IMR-90 (cell line): ENCODE measurements at regions not wholly inside any gene's neighbourhood (a gene's known extent, or its start where the extent isn't known, plus 50 kb on each side); places are given as distances from the start of the nearest gene placed in this dataset.

Experiments used
- ATAC-seq: fragments of 200-7000 bp; cut with Tn5 transposase; 2 replicates; pipeline ENCODE4 v1.9.1; 2020; ENCODE audit warnings: low read depth, mild to moderate bottlenecking, moderate library complexity
- BruUV-seq: library from RNA; stranded (reverse); fragments of 400-500 nt; replicated peaks from 2 replicates; lab custom pipeline; 2021; lab: Mats Ljungman, UMichigan
- CTCF ChIA-PET: fragments of 300-600 bp; formaldehyde crosslinking; extraction: SDS; loops from one replicate; lab custom pipeline; 2021; ENCODE audit warnings: antibody characterized with exemption; lab: Yijun Ruan, JAX
- POLR2A ChIA-PET: fragments of 300-600 bp; sonication (Branson Sonifier 250); formaldehyde crosslinking; loops from one replicate; lab custom pipeline; 2022; ENCODE audit warnings: antibody characterized with exemption; ENCODE audit not compliant: unreplicated experiment; lab: Charles Lee
- DNase-seq: peaks from one replicate; pipeline ENCODE4 v3.0.0; 2013
- H2AFZ ChIP-seq: replicated peaks from 2 replicates; pipeline ENCODE3; 2013; ENCODE audit warnings: low read length, mild to moderate bottlenecking; ENCODE audit not compliant: poor library complexity
- H2AK5ac ChIP-seq: 2 replicates; pipeline ENCODE4 v1.6.1; 2013; ENCODE audit warnings: low read depth, low read length, inconsistent platforms
- H2AK9ac ChIP-seq: replicated peaks from 2 replicates; pipeline ENCODE3; 2013; ENCODE audit warnings: mild to moderate bottlenecking, low read depth, low read length, moderate library complexity; ENCODE audit not compliant: poor library complexity
- H2BK120ac ChIP-seq: 2 replicates; pipeline ENCODE4 v1.6.1; 2013; ENCODE audit warnings: low read depth, low read length, inconsistent platforms
- H2BK15ac ChIP-seq: 3 replicates; pipeline ENCODE4 v1.6.1; 2013; ENCODE audit warnings: low read depth, low read length, inconsistent platforms
- H2BK20ac ChIP-seq: 2 replicates; pipeline ENCODE4 v1.6.1; 2013; ENCODE audit warnings: low read depth, mild to moderate bottlenecking, inconsistent platforms, low read length, moderate library complexity
- H2BK5ac ChIP-seq: 2 replicates; pipeline ENCODE4 v1.6.1; 2013; ENCODE audit warnings: mild to moderate bottlenecking, low read depth, low read length, inconsistent platforms; ENCODE audit not compliant: poor library complexity, severe bottlenecking
- H3K14ac ChIP-seq: replicated peaks from 2 replicates; pipeline ENCODE4 v1.6.1; 2013; ENCODE audit warnings: low read depth, low read length, inconsistent platforms
- H3K18ac ChIP-seq: 2 replicates; pipeline ENCODE4 v1.6.1; 2013; ENCODE audit warnings: low read depth, low read length, control low read depth
- H3K23ac ChIP-seq: 2 replicates; pipeline ENCODE4 v1.6.1; 2013; ENCODE audit warnings: low read depth, low read length, inconsistent platforms
- H3K27ac ChIP-seq: 2 replicates; pipeline ENCODE4 v1.5.1; 2013; ENCODE audit warnings: mild to moderate bottlenecking, control low read depth, low read length; ENCODE audit not compliant: insufficient read depth
- H3K27me3 ChIP-seq: 2 replicates; pipeline ENCODE4 v1.6.1; 2013; ENCODE audit warnings: low read length; ENCODE audit not compliant: control insufficient read depth, insufficient read depth
- H3K36me3 ChIP-seq: 2 replicates; pipeline ENCODE4 v1.6.1; 2013; ENCODE audit warnings: low read length, mixed read lengths; ENCODE audit not compliant: control insufficient read depth, insufficient read depth
- H3K4ac ChIP-seq: 2 replicates; pipeline ENCODE4 v1.6.1; 2013; ENCODE audit warnings: low read depth, low read length, inconsistent platforms
- H3K4me1 ChIP-seq: 2 replicates; pipeline ENCODE4 v1.6.1; 2013; ENCODE audit warnings: low read length, mixed read lengths; ENCODE audit not compliant: control insufficient read depth, insufficient read depth
- H3K4me2 ChIP-seq: 2 replicates; pipeline ENCODE4 v1.6.1; 2013; ENCODE audit warnings: low read depth, mild to moderate bottlenecking, control low read depth, low read length, moderate library complexity
- H3K4me3 ChIP-seq: 2 replicates; pipeline ENCODE4 v1.5.1; 2013; ENCODE audit warnings: low read depth, mild to moderate bottlenecking, control low read depth, low read length, moderate library complexity; ENCODE audit not compliant: insufficient read depth
- H3K56ac ChIP-seq: 2 replicates; pipeline ENCODE4 v1.6.1; 2013; ENCODE audit warnings: low read length, inconsistent platforms; ENCODE audit not compliant: insufficient read depth; ENCODE audit errors: extremely low read depth
- H3K79me1 ChIP-seq, 2 experiments: 2 replicates each; pipeline ENCODE4 v1.6.1; 2013; ENCODE audit warnings: low read length in 2 of 2, inconsistent platforms in 1 of 2, low read depth in 1 of 2
- H3K9ac ChIP-seq: 2 replicates; pipeline ENCODE4 v1.6.1; 2013; ENCODE audit warnings: low read depth, low read length, control low read depth
- H3K9me1 ChIP-seq: 2 replicates; pipeline ENCODE4 v1.6.1; 2013; ENCODE audit warnings: low read length, inconsistent platforms; ENCODE audit not compliant: insufficient read depth
- H3K9me3 ChIP-seq: 2 replicates; pipeline ENCODE4 v1.6.1; 2013; ENCODE audit warnings: low read length; ENCODE audit not compliant: control insufficient read depth, insufficient read depth
- H4K20me1 ChIP-seq: 2 replicates; pipeline ENCODE4 v1.6.1; 2013; ENCODE audit warnings: low read length, inconsistent platforms; ENCODE audit not compliant: insufficient read depth
- H4K5ac ChIP-seq: 2 replicates; pipeline ENCODE4 v1.6.1; 2013; ENCODE audit warnings: mild to moderate bottlenecking, low read depth, low read length, control low read depth
- H4K8ac ChIP-seq, 2 experiments: 2 replicates each; pipeline ENCODE4 v1.6.1; 2013; ENCODE audit warnings: low read depth in 2 of 2, low read length in 2 of 2, control low read depth in 1 of 2, inconsistent platforms in 1 of 2
- H4K91ac ChIP-seq: 2 replicates; pipeline ENCODE4 v1.6.1; 2013; ENCODE audit warnings: low read depth, low read length, inconsistent platforms; ENCODE audit not compliant: insufficient read depth
- BHLHE40 ChIP-seq: fragments of 150-350 bp; IDR thresholded peaks from 2 replicates; pipeline ENCODE4 v1.6.1; 2016; ENCODE audit warnings: mild to moderate bottlenecking, low read depth, low read length
- CEBPB ChIP-seq: IDR thresholded peaks from 2 replicates; pipeline ENCODE4 v1.6.1; 2012; ENCODE audit warnings: low read depth, low read length, improper control_type of control experiment
- FOS ChIP-seq: fragments of 150-350 bp; IDR thresholded peaks from 2 replicates; pipeline ENCODE4 v1.6.1; 2016; ENCODE audit warnings: low read depth, low read length
- MAZ ChIP-seq: IDR thresholded peaks from 2 replicates; pipeline ENCODE4 v1.6.1; 2012; ENCODE audit warnings: low read depth, mild to moderate bottlenecking, low read length, improper control_type of control experiment, moderate library complexity, borderline replicate concordance
- MXI1 ChIP-seq: IDR thresholded peaks from 2 replicates; pipeline ENCODE4 v1.6.1; 2012; ENCODE audit warnings: low read depth, mild to moderate bottlenecking, low read length, moderate library complexity, borderline replicate concordance
- NFE2L2 ChIP-seq: fragments of 150-350 bp; IDR thresholded peaks from 2 replicates; pipeline ENCODE4 v1.6.1; 2016; ENCODE audit warnings: low read depth, mild to moderate bottlenecking, low read length
- POLR2A ChIP-seq: IDR thresholded peaks from 2 replicates; pipeline ENCODE4 v1.6.1; 2012; ENCODE audit warnings: mild to moderate bottlenecking, low read depth, low read length
- RAD21 ChIP-seq: IDR thresholded peaks from 2 replicates; pipeline ENCODE4 v1.6.1; 2012; ENCODE audit warnings: low read length, improper control_type of control experiment
- RCOR1 ChIP-seq: IDR thresholded peaks from 2 replicates; pipeline ENCODE4 v1.6.1; 2012; ENCODE audit warnings: mild to moderate bottlenecking, low read length, improper control_type of control experiment; ENCODE audit not compliant: insufficient replicate concordance
- RFX5 ChIP-seq: IDR thresholded peaks from 2 replicates; pipeline ENCODE4 v1.8.0; 2012; ENCODE audit warnings: low read depth, mild to moderate bottlenecking, low read length, moderate library complexity
- SMC3 ChIP-seq: fragments of 150-350 bp; IDR thresholded peaks from 2 replicates; pipeline ENCODE4 v1.6.1; 2016; ENCODE audit warnings: low read depth, mild to moderate bottlenecking, antibody characterized with exemption, low read length, moderate library complexity
- USF2 ChIP-seq: fragments of 150-350 bp; IDR thresholded peaks from 2 replicates; pipeline ENCODE4 v1.6.1; 2017; ENCODE audit warnings: mild to moderate bottlenecking, antibody characterized with exemption, low read length, low read depth
- WGBS, 2 experiments: methylation state at CpG; one replicate each; pipeline versions ENCODE4 v1.1.5 to v1.1.7; 2013; ENCODE audit warnings: missing lambda C conversion rate in 2 of 2; ENCODE audit not compliant: insufficient read length in 1 of 2; ENCODE audit errors: extremely low coverage in 2 of 2; 5-methylcytosine and 5-hydroxymethylcytosine counted together
- dilution Hi-C: fragments of 300-500 bp; cut with HindIII; formaldehyde crosslinking; loops from one replicate; pipeline ENCODE4 v1.14.3; 2018; ENCODE audit warnings: low sequenced_read_pairs; ENCODE audit not compliant: unreplicated experiment
- in situ Hi-C: fragments of 300-500 bp; cut with MboI; formaldehyde crosslinking; loops from 3 replicates; pipeline ENCODE4 v1.14.3; 2019; ENCODE audit warnings: low sequenced_read_pairs, inconsistent platforms, mixed read lengths
- intact Hi-C: fragments of 100-400 bp; cut with micrococcal nuclease; formaldehyde crosslinking; loops from 2 replicates; pipeline ENCODE4 v1.10.0; 2022
- TF ChIP-seq, protein P1 (sequence below): conservative IDR thresholded peaks from 2 replicates; pipeline ENCODE4 v1.5.1; 2012; ENCODE audit warnings: mild to moderate bottlenecking, low read depth, low read length, improper control_type of control experiment
- TF ChIP-seq, protein P2 (sequence below): fragments of 150-350 bp; IDR thresholded peaks from 2 replicates; pipeline ENCODE4 v1.6.1; 2016; ENCODE audit warnings: low read depth, mild to moderate bottlenecking, low read length, moderate library complexity, borderline replicate concordance

- POLR2A ChIA-PET: no interaction called here
- no peaks in the 10 kb centered on the region for H3K9me1 ChIP-seq
- H3K14ac ChIP-seq: no peak overlapping the region
- WGBS, 2 experiments: no CpG with 5 or more reads among the region's 1 CpG
- H2BK20ac ChIP-seq: no peak overlapping the region
- H3K4me3 ChIP-seq: no peak overlapping the region
- DNase-seq (no peak), ATAC-seq (no peak)
- H3K4ac ChIP-seq: no peak overlapping the region
- no TSS peak for BruUV-seq
- H2AFZ ChIP-seq: no peak overlapping the region
- no peak overlapping the region for H2AK9ac ChIP-seq
- no peaks in the 10 kb centered on the region for H4K20me1 ChIP-seq
- H2BK15ac ChIP-seq: no peak overlapping the region
- no peaks in the 10 kb centered on the region for H3K9me3 ChIP-seq
- no peak overlapping the region for H4K5ac ChIP-seq
- no peak overlapping the region for H3K56ac ChIP-seq
- no peak overlapping the region for H3K4me2 ChIP-seq
- H3K23ac ChIP-seq: no peak overlapping the region
- TF ChIP-seq, protein P1, sequence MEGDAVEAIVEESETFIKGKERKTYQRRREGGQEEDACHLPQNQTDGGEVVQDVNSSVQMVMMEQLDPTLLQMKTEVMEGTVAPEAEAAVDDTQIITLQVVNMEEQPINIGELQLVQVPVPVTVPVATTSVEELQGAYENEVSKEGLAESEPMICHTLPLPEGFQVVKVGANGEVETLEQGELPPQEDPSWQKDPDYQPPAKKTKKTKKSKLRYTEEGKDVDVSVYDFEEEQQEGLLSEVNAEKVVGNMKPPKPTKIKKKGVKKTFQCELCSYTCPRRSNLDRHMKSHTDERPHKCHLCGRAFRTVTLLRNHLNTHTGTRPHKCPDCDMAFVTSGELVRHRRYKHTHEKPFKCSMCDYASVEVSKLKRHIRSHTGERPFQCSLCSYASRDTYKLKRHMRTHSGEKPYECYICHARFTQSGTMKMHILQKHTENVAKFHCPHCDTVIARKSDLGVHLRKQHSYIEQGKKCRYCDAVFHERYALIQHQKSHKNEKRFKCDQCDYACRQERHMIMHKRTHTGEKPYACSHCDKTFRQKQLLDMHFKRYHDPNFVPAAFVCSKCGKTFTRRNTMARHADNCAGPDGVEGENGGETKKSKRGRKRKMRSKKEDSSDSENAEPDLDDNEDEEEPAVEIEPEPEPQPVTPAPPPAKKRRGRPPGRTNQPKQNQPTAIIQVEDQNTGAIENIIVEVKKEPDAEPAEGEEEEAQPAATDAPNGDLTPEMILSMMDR: no peak
- TF ChIP-seq NFE2L2: no peak
- no peak for TF ChIP-seq POLR2A
- no peak for TF ChIP-seq SMC3
- TF ChIP-seq BHLHE40: no peak
- no peak for TF ChIP-seq MXI1
- no peak for TF ChIP-seq CEBPB
- TF ChIP-seq MAZ: no peak
- TF ChIP-seq, protein P2, sequence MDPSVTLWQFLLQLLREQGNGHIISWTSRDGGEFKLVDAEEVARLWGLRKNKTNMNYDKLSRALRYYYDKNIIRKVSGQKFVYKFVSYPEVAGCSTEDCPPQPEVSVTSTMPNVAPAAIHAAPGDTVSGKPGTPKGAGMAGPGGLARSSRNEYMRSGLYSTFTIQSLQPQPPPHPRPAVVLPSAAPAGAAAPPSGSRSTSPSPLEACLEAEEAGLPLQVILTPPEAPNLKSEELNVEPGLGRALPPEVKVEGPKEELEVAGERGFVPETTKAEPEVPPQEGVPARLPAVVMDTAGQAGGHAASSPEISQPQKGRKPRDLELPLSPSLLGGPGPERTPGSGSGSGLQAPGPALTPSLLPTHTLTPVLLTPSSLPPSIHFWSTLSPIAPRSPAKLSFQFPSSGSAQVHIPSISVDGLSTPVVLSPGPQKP: no peak
- no peak for TF ChIP-seq USF2
- no peak for TF ChIP-seq FOS
- TF ChIP-seq RCOR1: no peak
- TF ChIP-seq RAD21: no peak
- TF ChIP-seq RFX5: no peak
- no peak overlapping the region for H2AK5ac ChIP-seq
- H4K91ac ChIP-seq: no peak overlapping the region
- no peak overlapping the region for H3K18ac ChIP-seq
- CTCF ChIA-PET: no interaction called here
- H2BK5ac ChIP-seq: no peak overlapping the region
- no peaks in the 10 kb centered on the region for H3K79me1 ChIP-seq
- no peak overlapping the region for H2BK120ac ChIP-seq
- in situ Hi-C loops: no loop called here
- dilution Hi-C loops: no loop called here
- H3K4me1 ChIP-seq: no peaks in the 10 kb centered on the region
- H3K27ac ChIP-seq: no peak overlapping the region
- no peaks in the 10 kb centered on the region for H3K27me3 ChIP-seq
- H4K8ac ChIP-seq: no peak overlapping the region
- intact Hi-C loops: no loop called here
- no peak overlapping the region for H3K9ac ChIP-seq
- no peaks in the 10 kb centered on the region for H3K36me3 ChIP-seq
Measured at GRCh38 chr4:58225460-58225859, 1115.3 kb upstream of the IGFBP7 start.
